HEK293 (cell line): ENCODE measurements at regions not wholly inside any gene's neighbourhood (a gene's known extent, or its start where the extent isn't known, plus 50 kb on each side); places are given as distances from the start of the nearest gene placed in this dataset.

Experiments used
- BCL11A ChIP-seq: fragments of 450-650 bp; formaldehyde crosslinking; IDR thresholded peaks from 2 replicates; pipeline ENCODE4 v1.5.1; 2016; ENCODE audit warnings: low read depth, missing biosample characterization, missing genetic modification characterization
- CTCF ChIP-seq: fragments of 450-650 bp; formaldehyde crosslinking; IDR thresholded peaks from 2 replicates; pipeline ENCODE4 v1.5.1; 2016; ENCODE audit warnings: missing biosample characterization, missing genetic modification characterization
- KLF10 ChIP-seq: fragments of 450-650 bp; IDR thresholded peaks from 2 replicates; pipeline ENCODE4 v1.5.1; 2018; ENCODE audit warnings: missing biosample characterization, mild to moderate bottlenecking, missing genetic modification characterization
- PRDM10 ChIP-seq: fragments of 450-650 bp; formaldehyde crosslinking; IDR thresholded peaks from 2 replicates; pipeline ENCODE4 v1.5.1; 2016; ENCODE audit warnings: missing biosample characterization, missing genetic modification characterization
- REST ChIP-seq: fragments of 450-650 bp; formaldehyde crosslinking; IDR thresholded peaks from 2 replicates; pipeline ENCODE4 v1.5.1; 2016; ENCODE audit warnings: missing biosample characterization, missing genetic modification characterization
- SCRT2 ChIP-seq: fragments of 450-650 bp; formaldehyde crosslinking; IDR thresholded peaks from 2 replicates; pipeline ENCODE4 v1.5.1; 2016; ENCODE audit warnings: missing biosample characterization, missing genetic modification characterization
- ZNF449 ChIP-seq: fragments of 450-650 bp; formaldehyde crosslinking; IDR thresholded peaks from 2 replicates; pipeline ENCODE4 v1.5.1; 2017; ENCODE audit warnings: missing biosample characterization, mild to moderate bottlenecking, missing genetic modification characterization, moderate library complexity
- ZNF548 ChIP-seq: fragments of 450-650 bp; formaldehyde crosslinking; IDR thresholded peaks from 2 replicates; pipeline ENCODE4 v1.5.1; 2016; ENCODE audit warnings: missing biosample characterization, missing genetic modification characterization
- ZNF560 ChIP-seq: fragments of 450-650 bp; formaldehyde crosslinking; IDR thresholded peaks from 2 replicates; pipeline ENCODE4 v1.5.1; 2017; ENCODE audit warnings: missing biosample characterization, missing genetic modification characterization, borderline replicate concordance
- ZNF580 ChIP-seq: fragments of 450-650 bp; formaldehyde crosslinking; IDR thresholded peaks from 2 replicates; pipeline ENCODE4 v1.5.1; 2016; ENCODE audit warnings: missing biosample characterization, missing genetic modification characterization
- ZNF654 ChIP-seq: fragments of 450-650 bp; formaldehyde crosslinking; IDR thresholded peaks from 2 replicates; pipeline ENCODE4 v1.5.1; 2016; ENCODE audit warnings: low read depth, missing biosample characterization, missing genetic modification characterization
- ZNF664 ChIP-seq: fragments of 450-650 bp; formaldehyde crosslinking; IDR thresholded peaks from 2 replicates; pipeline ENCODE4 v1.5.1; 2016; ENCODE audit warnings: missing biosample characterization, missing genetic modification characterization
- ZNF830 ChIP-seq: fragments of 450-650 bp; IDR thresholded peaks from 2 replicates; pipeline ENCODE4 v1.5.0; 2018; ENCODE audit warnings: missing biosample characterization, missing genetic modification characterization, low read depth, mild to moderate bottlenecking, moderate library complexity

- TF ChIP-seq CTCF (no peak), ZNF449 (no peak), ZNF580 (no peak), ZNF560 (no peak), BCL11A (tag by site-specific recombination) (no peak), REST (no peak), SCRT2 (tag by site-specific recombination) (no peak), ZNF664 (no peak), PRDM10 (tag by site-specific recombination) (no peak), ZNF830 (tag by site-specific recombination) (no peak), ZNF654 (tag by site-specific recombination) (no peak), KLF10 (tag by site-specific recombination) (no peak), ZNF548 (no peak)
Observed at GRCh38 chr16:86355531-86355930, 154.8 kb upstream of the FOXF1 start.
